ENCODE measurements at regions not wholly inside any gene's neighbourhood (a gene's known extent, or its start where the extent isn't known, plus 50 kb on each side); places are given as distances from the start of the nearest gene placed in this dataset.

GRCh38 chr11:134647066-134647743 is 235.2 kb upstream of the B3GAT1 start:
- no peak for TF ChIP-seq ZNF24 (tag by site-specific recombination; IDR thresholded peaks at IDR 0.05)
- TF ChIP-seq ZNF311 (tag by site-specific recombination; IDR thresholded peaks at IDR 0.05; ENCODE audit: borderline replicate concordance): no peak
- TF ChIP-seq ZNF202 (tag by site-specific recombination; IDR thresholded peaks at IDR 0.05; ENCODE audit: borderline replicate concordance): no peak
- TF ChIP-seq BCL11A (tag by site-specific recombination; IDR thresholded peaks at IDR 0.05; ENCODE audit: low read depth): no peak
- no peak for TF ChIP-seq ZNF280C (tag by site-specific recombination; IDR thresholded peaks at IDR 0.05)
- TF ChIP-seq CTCF (tag by site-specific recombination; IDR thresholded peaks at IDR 0.05): no peak
- no peak for TF ChIP-seq KLF9 (tag by site-specific recombination; IDR thresholded peaks at IDR 0.05; ENCODE audit: low read depth)
- no peak for TF ChIP-seq REST (tag by site-specific recombination; IDR thresholded peaks at IDR 0.05)

Data from HEK293 (cell line).